ENCODE measurements at regions not wholly inside any gene's neighbourhood (a gene's known extent, or its start where the extent isn't known, plus 50 kb on each side); places are given as distances from the start of the nearest gene placed in this dataset.

- H3K9me3 ChIP-seq (replicated peaks; ENCODE audit: control insufficient read depth, low read depth, low read length): no peaks in the 10 kb centered on the region
- peak overlapping the region; percentile 94 for H3K27ac ChIP-seq (ENCODE audit: low read length)
- H3K4me1 ChIP-seq (ENCODE audit: control insufficient read depth, insufficient read depth, low read length): peaks cover 61% of the 10 kb centered on the region
- no peaks in the 10 kb centered on the region for H3K27me3 ChIP-seq (ENCODE audit: control insufficient read depth, insufficient read depth, low read length)
- WGBS (ENCODE audit: insufficient coverage): 9% methylated on average over 4 of the region's 5 CpGs
- H3K36me3 ChIP-seq (ENCODE audit: control insufficient read depth, insufficient read depth, low read length): no peaks in the 10 kb centered on the region
- peak; percentile 96 for DNase-seq
- no peak overlapping the region for H3K4me3 ChIP-seq (ENCODE audit: low read length)
Measured at GRCh38 chr11:27216270-27217149, 146.5 kb downstream of the CCDC34 start.

- Histone ChIP-seq H3K4me3 (ENCODE audit: low read length) (no peak overlapping the region), H3K4me1 (ENCODE audit: control insufficient read depth, insufficient read depth, low read length) (peaks cover 61% of the 10 kb centered on the region)
- WGBS (ENCODE audit: insufficient coverage): 68% methylated on average over 4 of the region's 6 CpGs
Measured at GRCh38 chr11:27215471-27216269, 147.3 kb downstream of the CCDC34 start.

GRCh38 chr11:27214713-27215112 lies 148.3 kb downstream of the CCDC34 start:
- DNase-seq: no peak
- Histone ChIP-seq H3K36me3 (ENCODE audit: control insufficient read depth, insufficient read depth, low read length) (no peaks in the 10 kb centered on the region), H3K9me3 (replicated peaks; ENCODE audit: control insufficient read depth, low read depth, low read length) (no peaks in the 10 kb centered on the region), H3K27me3 (ENCODE audit: control insufficient read depth, insufficient read depth, low read length) (no peaks in the 10 kb centered on the region), H3K4me3 (ENCODE audit: low read length) (no peak overlapping the region), H3K27ac (ENCODE audit: low read length) (no peak overlapping the region), H3K4me1 (ENCODE audit: control insufficient read depth, insufficient read depth, low read length) (peaks cover 62% of the 10 kb centered on the region)
- 77% methylated on average over 5 of the region's 5 CpGs for WGBS (ENCODE audit: insufficient coverage)

More at GRCh38 chr11:27215471-27216269, 147.3 kb downstream of the CCDC34 start:
- H3K9me3 ChIP-seq (replicated peaks; ENCODE audit: control insufficient read depth, low read depth, low read length): no peaks in the 10 kb centered on the region
- peak; percentile 43 for DNase-seq
- H3K27me3 ChIP-seq (ENCODE audit: control insufficient read depth, insufficient read depth, low read length): no peaks in the 10 kb centered on the region
- H3K36me3 ChIP-seq (ENCODE audit: control insufficient read depth, insufficient read depth, low read length): no peaks in the 10 kb centered on the region
- H3K27ac ChIP-seq (ENCODE audit: low read length): peak overlapping the region; percentile 94

GRCh38 chr11:27213232-27213660 lies 149.8 kb downstream of the CCDC34 start:
- Histone ChIP-seq H3K4me3 (ENCODE audit: low read length) (no peak overlapping the region), H3K27ac (ENCODE audit: low read length) (peak overlapping the region; percentile 70), H3K4me1 (ENCODE audit: control insufficient read depth, insufficient read depth, low read length) (peaks cover 57% of the 10 kb centered on the region), H3K27me3 (ENCODE audit: control insufficient read depth, insufficient read depth, low read length) (no peaks in the 10 kb centered on the region), H3K9me3 (replicated peaks; ENCODE audit: control insufficient read depth, low read depth, low read length) (no peaks in the 10 kb centered on the region), H3K36me3 (ENCODE audit: control insufficient read depth, insufficient read depth, low read length) (no peaks in the 10 kb centered on the region)
- DNase-seq: peak; percentile 85
- 0% methylated on average over 1 of the region's 4 CpGs for WGBS (ENCODE audit: insufficient coverage)

- Histone ChIP-seq H3K36me3 (ENCODE audit: control insufficient read depth, insufficient read depth, low read length) (no peaks in the 10 kb centered on the region), H3K9me3 (replicated peaks; ENCODE audit: control insufficient read depth, low read depth, low read length) (no peaks in the 10 kb centered on the region), H3K27me3 (ENCODE audit: control insufficient read depth, insufficient read depth, low read length) (no peaks in the 10 kb centered on the region), H3K4me1 (ENCODE audit: control insufficient read depth, insufficient read depth, low read length) (peaks cover 47% of the 10 kb centered on the region), H3K27ac (ENCODE audit: low read length) (no peak overlapping the region), H3K4me3 (ENCODE audit: low read length) (no peak overlapping the region)
- 86% methylated on average over 1 of the region's 2 CpGs for WGBS (ENCODE audit: insufficient coverage)
- no peak for DNase-seq
Measured at GRCh38 chr11:27212248-27212780, 150.7 kb downstream of the CCDC34 start.

- Histone ChIP-seq H3K36me3 (ENCODE audit: control insufficient read depth, insufficient read depth, low read length) (no peaks in the 10 kb centered on the region), H3K27ac (ENCODE audit: low read length) (no peak overlapping the region), H3K27me3 (ENCODE audit: control insufficient read depth, insufficient read depth, low read length) (no peaks in the 10 kb centered on the region), H3K4me3 (ENCODE audit: low read length) (no peak overlapping the region), H3K9me3 (replicated peaks; ENCODE audit: control insufficient read depth, low read depth, low read length) (no peaks in the 10 kb centered on the region), H3K4me1 (ENCODE audit: control insufficient read depth, insufficient read depth, low read length) (peaks cover 43% of the 10 kb centered on the region)
- DNase-seq: no peak
- WGBS (ENCODE audit: insufficient coverage): 92% methylated on average over 5 of the region's 8 CpGs
Measured at GRCh38 chr11:27211370-27212127, 151.5 kb downstream of the CCDC34 start.

- peaks cover 41% of the 10 kb centered on the region for H3K4me1 ChIP-seq (ENCODE audit: control insufficient read depth, insufficient read depth, low read length)
- no peaks in the 10 kb centered on the region for H3K36me3 ChIP-seq (ENCODE audit: control insufficient read depth, insufficient read depth, low read length)
- WGBS (ENCODE audit: insufficient coverage): no CpG with 5 or more reads among the region's 5 CpGs
- H3K27me3 ChIP-seq (ENCODE audit: control insufficient read depth, insufficient read depth, low read length): no peaks in the 10 kb centered on the region
- H3K9me3 ChIP-seq (replicated peaks; ENCODE audit: control insufficient read depth, low read depth, low read length): no peaks in the 10 kb centered on the region
- DNase-seq: no peak
- H3K4me3 ChIP-seq (ENCODE audit: low read length): no peak overlapping the region
- no peak overlapping the region for H3K27ac ChIP-seq (ENCODE audit: low read length)
Measured at GRCh38 chr11:27210531-27210930, 152.5 kb downstream of the CCDC34 start.

GRCh38 chr11:27209562-27210005 lies 153.4 kb downstream of the CCDC34 start:
- no peak overlapping the region for H3K27ac ChIP-seq (ENCODE audit: low read length)
- H3K36me3 ChIP-seq (ENCODE audit: control insufficient read depth, insufficient read depth, low read length): no peaks in the 10 kb centered on the region
- H3K27me3 ChIP-seq (ENCODE audit: control insufficient read depth, insufficient read depth, low read length): no peaks in the 10 kb centered on the region
- peaks cover 39% of the 10 kb centered on the region for H3K4me1 ChIP-seq (ENCODE audit: control insufficient read depth, insufficient read depth, low read length)
- no peaks in the 10 kb centered on the region for H3K9me3 ChIP-seq (replicated peaks; ENCODE audit: control insufficient read depth, low read depth, low read length)
- H3K4me3 ChIP-seq (ENCODE audit: low read length): no peak overlapping the region
- DNase-seq: no peak

- Histone ChIP-seq H3K4me3 (ENCODE audit: low read length) (no peak overlapping the region), H3K4me1 (ENCODE audit: control insufficient read depth, insufficient read depth, low read length) (peaks cover 41% of the 10 kb centered on the region), H3K27ac (ENCODE audit: low read length) (no peak overlapping the region), H3K27me3 (ENCODE audit: control insufficient read depth, insufficient read depth, low read length) (no peaks in the 10 kb centered on the region), H3K36me3 (ENCODE audit: control insufficient read depth, insufficient read depth, low read length) (no peaks in the 10 kb centered on the region), H3K9me3 (replicated peaks; ENCODE audit: control insufficient read depth, low read depth, low read length) (no peaks in the 10 kb centered on the region)
- no CpG with 5 or more reads among the region's 3 CpGs for WGBS (ENCODE audit: insufficient coverage)
- no peak for DNase-seq
Measured at GRCh38 chr11:27208846-27209245, 154.2 kb downstream of the CCDC34 start.
